ENCODE measurements at regions not wholly inside any gene's neighbourhood (a gene's known extent, or its start where the extent isn't known, plus 50 kb on each side); places are given as distances from the start of the nearest gene placed in this dataset.

DNA sequence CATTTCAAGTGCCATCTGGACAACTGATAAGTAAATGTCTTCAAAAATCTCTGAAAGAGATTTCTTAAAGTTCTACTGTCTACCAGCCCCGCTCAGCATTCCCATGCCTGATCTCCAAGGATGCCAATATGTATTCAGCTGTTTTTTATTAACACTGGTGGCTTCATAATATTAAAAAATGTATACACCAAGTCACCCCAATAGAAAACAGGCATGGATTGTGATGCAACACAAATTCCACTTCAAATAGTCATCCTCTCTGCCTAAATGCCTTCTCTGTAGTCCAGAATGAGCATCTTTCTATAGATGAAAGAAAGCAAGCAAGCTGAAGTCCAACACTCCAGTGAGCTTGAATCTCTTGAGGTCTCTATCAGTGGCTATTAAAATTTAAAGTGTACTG lies 152.2 kb upstream of the PPARGC1A start:
- DNase-seq (ENCODE audit: low read depth, low spot score): peak; percentile 61

GRCh38 chr4:24040811-24041210 lies 151.0 kb upstream of the PPARGC1A start:
- TF ChIP-seq CTCF (IDR thresholded peaks at IDR 0.05; ENCODE audit: low read depth, low read length): no peak
- no peak overlapping the region for H3K4me3 ChIP-seq (ENCODE audit: low read depth, low read length)
- in situ Hi-C loops (cut with HindIII; ENCODE audit: low sequenced_read_pairs): no loop called here
- no peak for DNase-seq (ENCODE audit: low read depth, low spot score)

More for the DNA sequence above, 152.2 kb upstream of the PPARGC1A start:
- TF ChIP-seq CTCF (IDR thresholded peaks at IDR 0.05; ENCODE audit: low read depth, low read length): no peak
- in situ Hi-C loops (cut with HindIII; ENCODE audit: low sequenced_read_pairs): no loop called here
- H3K4me3 ChIP-seq (ENCODE audit: low read depth, low read length): no peak overlapping the region

DNA sequence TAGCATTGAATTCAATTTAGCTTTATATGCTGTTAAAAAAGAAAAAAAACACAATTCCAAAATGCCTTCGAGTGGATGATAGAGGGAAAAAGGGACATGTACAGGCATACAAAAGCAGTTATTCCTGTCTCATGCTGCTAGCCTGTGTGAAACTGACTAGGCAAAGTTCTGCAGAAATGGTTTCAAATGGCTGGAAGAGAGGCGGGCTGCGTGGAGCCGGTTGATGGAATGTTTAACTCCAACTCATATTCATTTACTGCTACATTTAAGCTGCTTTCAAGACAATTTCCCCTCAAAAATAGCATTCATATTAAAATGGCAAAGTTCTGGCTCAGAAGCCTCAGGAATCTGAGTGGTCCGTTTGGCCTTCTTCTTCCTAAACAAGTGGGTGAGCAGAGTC lies 143.8 kb upstream of the PPARGC1A start:
- no peak for DNase-seq (ENCODE audit: low read depth, low spot score)
- no peak overlapping the region for H3K4me3 ChIP-seq (ENCODE audit: low read depth, low read length)
- TF ChIP-seq CTCF (IDR thresholded peaks at IDR 0.05; ENCODE audit: low read depth, low read length): no peak
- in situ Hi-C loops (cut with HindIII; ENCODE audit: low sequenced_read_pairs): no loop called here

- no peak overlapping the region for H3K4me3 ChIP-seq (ENCODE audit: low read depth, low read length)
- TF ChIP-seq CTCF (IDR thresholded peaks at IDR 0.05; ENCODE audit: low read depth, low read length): peak; percentile 33
- DNase-seq (ENCODE audit: low read depth, low spot score): peak; percentile 7
- in situ Hi-C loops (cut with HindIII; ENCODE audit: low sequenced_read_pairs): no loop called here
Measured at GRCh38 chr4:24032371-24032989, 142.6 kb upstream of the PPARGC1A start.

- H3K4me3 ChIP-seq (ENCODE audit: low read depth, low read length): no peak overlapping the region
- in situ Hi-C loops (cut with HindIII; ENCODE audit: low sequenced_read_pairs): no loop called here
- no peak for DNase-seq (ENCODE audit: low read depth, low spot score)
- TF ChIP-seq CTCF (IDR thresholded peaks at IDR 0.05; ENCODE audit: low read depth, low read length): no peak
Measured at GRCh38 chr4:24026596-24026995, 136.7 kb upstream of the PPARGC1A start.

- DNase-seq (ENCODE audit: low read depth, low spot score): no peak
- no peak overlapping the region for H3K4me3 ChIP-seq (ENCODE audit: low read depth, low read length)
- in situ Hi-C loops (cut with HindIII; ENCODE audit: low sequenced_read_pairs): no loop called here
- no peak for TF ChIP-seq CTCF (IDR thresholded peaks at IDR 0.05; ENCODE audit: low read depth, low read length)
Measured at GRCh38 chr4:24024605-24025004, 134.8 kb upstream of the PPARGC1A start.
